ENCODE measurements at regions not wholly inside any gene's neighbourhood (a gene's known extent, or its start where the extent isn't known, plus 50 kb on each side); places are given as distances from the start of the nearest gene placed in this dataset.

DNA sequence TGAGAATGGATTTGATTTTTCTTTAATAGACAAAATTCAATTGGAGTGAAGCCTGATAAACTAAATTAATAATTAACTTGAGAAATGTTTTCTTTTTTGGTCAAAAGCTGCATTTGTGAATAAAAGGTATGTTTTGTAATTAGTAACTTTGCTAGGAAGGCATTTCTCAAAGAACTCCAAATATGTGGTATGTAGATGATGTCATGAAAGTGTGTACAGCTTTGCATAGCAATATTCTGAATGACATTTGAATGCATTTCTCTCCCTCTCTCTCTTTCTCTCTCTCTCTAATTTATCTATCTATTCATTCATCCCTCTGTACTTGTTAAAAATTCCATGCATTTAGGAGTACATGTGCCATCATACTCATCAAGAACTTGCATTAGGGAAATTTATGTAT is 109.1 kb upstream of the ADAMTS5 start:
- no peak for TF ChIP-seq POLR2A (IDR thresholded peaks at IDR 0.05)
- TF ChIP-seq, protein P1, sequence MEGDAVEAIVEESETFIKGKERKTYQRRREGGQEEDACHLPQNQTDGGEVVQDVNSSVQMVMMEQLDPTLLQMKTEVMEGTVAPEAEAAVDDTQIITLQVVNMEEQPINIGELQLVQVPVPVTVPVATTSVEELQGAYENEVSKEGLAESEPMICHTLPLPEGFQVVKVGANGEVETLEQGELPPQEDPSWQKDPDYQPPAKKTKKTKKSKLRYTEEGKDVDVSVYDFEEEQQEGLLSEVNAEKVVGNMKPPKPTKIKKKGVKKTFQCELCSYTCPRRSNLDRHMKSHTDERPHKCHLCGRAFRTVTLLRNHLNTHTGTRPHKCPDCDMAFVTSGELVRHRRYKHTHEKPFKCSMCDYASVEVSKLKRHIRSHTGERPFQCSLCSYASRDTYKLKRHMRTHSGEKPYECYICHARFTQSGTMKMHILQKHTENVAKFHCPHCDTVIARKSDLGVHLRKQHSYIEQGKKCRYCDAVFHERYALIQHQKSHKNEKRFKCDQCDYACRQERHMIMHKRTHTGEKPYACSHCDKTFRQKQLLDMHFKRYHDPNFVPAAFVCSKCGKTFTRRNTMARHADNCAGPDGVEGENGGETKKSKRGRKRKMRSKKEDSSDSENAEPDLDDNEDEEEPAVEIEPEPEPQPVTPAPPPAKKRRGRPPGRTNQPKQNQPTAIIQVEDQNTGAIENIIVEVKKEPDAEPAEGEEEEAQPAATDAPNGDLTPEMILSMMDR (IDR thresholded peaks at IDR 0.05): no peak
